GM18502 (cell line): ENCODE measurements at regions not wholly inside any gene's neighbourhood (a gene's known extent, or its start where the extent isn't known, plus 50 kb on each side); places are given as distances from the start of the nearest gene placed in this dataset.

ENCODE experiments used
- ATAC-seq: cut with Tn5 transposase; IDR thresholded peaks from one replicate; pipeline ENCODE4 v1.9.1; 2021; ENCODE audit warnings: mild to moderate bottlenecking; ENCODE audit not compliant: unreplicated experiment, poor library complexity

- no peak for ATAC-seq
These were observed 182.8 kb downstream of the PIK3C3 start for GRCh38 chr18:42137693-42138375.

- ATAC-seq, result no peak
These were observed 186.4 kb downstream of the PIK3C3 start for GRCh38 chr18:42141439-42141838.

- no peak for ATAC-seq
These were observed 200.0 kb downstream of the PIK3C3 start for GRCh38 chr18:42155024-42155423.

GRCh38 chr18:42156281-42156680 is 201.2 kb downstream of the PIK3C3 start:
- ATAC-seq, result no peak

GRCh38 chr18:42157420-42157819 is 202.4 kb downstream of the PIK3C3 start:
- no peak for ATAC-seq

- no peak for ATAC-seq
These were observed 202.8 kb downstream of the PIK3C3 start for GRCh38 chr18:42157878-42158277.

DNA sequence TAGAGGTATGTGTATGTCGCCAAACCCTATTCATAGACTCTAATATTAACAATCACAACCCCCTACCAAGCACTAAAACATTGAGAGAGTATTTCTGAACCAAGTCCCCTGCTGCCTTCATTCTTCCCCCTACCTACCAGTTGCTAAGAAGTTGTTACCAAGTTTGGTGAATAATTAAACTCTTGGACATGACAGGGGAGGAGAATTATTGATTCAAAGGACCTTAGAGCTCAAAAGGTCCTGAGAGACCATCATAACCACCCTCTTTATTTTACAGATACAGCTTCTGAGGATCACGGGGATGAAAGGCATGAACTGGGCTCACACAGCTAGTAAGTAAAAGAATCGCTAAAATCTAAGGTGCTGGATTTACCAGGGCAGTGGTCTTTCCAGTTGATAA is 204.1 kb downstream of the PIK3C3 start:
- no peak for ATAC-seq

- ATAC-seq, result no peak
These were observed 208.3 kb downstream of the PIK3C3 start for GRCh38 chr18:42163321-42163720.

DNA sequence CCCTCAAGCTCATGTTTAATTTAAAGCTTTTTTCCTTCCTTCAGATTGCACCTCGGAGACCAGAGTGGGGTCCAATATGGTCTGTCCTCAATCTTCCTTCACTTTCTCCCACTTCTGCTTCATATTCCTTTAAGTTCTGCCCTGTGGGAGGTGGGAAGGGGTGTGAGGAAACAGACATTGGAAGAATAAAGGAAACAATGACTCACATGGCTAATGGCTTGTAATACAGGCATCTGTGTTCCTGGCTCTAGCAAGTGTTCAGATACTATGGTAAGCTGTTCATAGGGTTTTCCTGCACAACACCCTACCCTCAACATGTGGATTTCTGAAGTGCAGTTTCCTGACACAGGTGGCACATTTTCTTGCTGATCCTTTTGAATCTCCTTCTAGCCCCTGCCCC is 209.5 kb downstream of the PIK3C3 start:
- no peak for ATAC-seq

DNA sequence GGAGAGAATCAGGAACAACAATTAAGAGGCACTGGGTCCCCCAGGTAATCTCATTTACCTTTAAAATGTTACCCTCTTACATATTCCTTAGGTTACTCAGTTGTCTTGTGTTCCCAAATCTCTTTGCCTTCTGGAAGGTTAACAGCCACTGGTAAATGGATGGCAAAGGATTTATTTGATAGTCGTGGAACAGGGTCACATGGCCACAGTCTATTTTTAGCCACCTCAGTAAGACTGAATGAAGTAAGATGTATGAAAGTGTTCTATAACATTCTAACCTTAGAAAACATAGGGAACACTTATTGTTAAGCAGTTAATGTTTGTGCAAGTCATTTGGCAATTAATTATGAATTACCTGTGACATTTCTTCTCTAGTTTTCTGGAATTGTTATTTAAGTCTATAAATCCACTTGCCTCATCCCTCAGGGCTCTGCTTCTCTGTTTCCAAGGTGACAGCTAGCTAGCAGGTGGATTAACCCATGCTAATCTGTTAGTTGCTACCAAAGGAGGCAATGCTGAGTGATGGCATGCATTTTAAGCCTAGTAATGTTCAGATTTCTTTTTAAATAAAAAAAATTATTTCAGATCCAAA is 211.0 kb downstream of the PIK3C3 start:
- no peak for ATAC-seq

GRCh38 chr18:42168487-42168886 is 213.5 kb downstream of the PIK3C3 start:
- no peak for ATAC-seq

DNA sequence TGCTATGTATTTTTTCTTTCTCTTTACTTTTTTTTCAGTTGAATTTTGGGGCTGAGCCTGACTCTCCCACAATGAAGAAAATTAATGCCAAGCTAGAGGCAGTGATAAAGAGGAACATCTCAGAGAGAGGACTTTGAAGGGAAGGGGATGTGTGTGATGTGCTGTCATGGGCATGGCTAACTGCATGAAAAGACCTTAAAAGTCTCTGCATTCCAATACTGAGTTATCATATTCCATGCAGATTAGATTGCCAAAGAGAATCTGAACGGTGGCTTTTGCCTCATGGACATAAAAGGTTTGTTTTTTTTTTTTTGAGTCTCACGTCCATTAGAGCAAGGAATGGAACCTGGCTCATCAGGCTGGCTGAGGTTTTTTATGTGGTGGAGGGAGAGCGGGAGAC is 213.9 kb downstream of the PIK3C3 start:
- no peak for ATAC-seq

DNA sequence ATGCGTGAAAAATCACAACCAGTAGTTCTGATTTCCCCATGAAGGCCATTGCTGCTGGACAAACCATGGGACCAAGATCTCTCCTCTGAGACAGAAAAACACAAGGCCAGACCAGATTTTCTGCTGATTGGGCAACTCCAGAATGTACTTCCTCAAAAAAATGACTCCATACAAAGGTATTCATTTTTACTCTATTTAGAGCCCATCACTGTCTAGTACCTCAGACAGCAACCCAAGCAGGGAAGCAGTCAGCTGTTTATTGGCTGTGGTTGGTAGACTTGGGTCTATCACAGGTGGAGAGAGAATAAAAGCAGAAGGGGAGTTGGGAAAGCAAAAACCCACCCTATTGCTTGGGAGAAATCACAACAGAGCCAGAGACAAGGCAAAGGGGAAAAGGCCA is 219.9 kb downstream of the PIK3C3 start:
- no peak for ATAC-seq

- no peak for ATAC-seq
These were observed 221.6 kb downstream of the PIK3C3 start for GRCh38 chr18:42176599-42176998.

DNA sequence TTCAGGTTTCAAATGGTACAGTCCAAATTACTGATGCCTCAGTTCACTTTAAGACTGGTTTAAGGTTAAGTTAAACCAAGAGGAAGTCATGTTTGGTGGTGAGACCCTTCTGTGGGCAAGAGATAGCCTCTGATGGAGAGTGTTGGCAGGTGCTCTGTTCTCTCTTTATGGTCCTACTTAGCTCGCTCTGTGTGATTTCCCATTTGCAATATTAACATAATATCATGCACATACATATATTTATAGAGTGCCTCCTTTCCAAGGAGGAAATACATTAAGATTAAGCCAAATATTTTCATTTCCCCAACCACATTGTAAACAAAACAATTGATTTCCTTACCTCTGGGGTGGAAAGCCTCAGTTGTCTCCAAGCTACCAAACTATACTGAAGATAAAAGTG is 222.4 kb downstream of the PIK3C3 start:
- ATAC-seq, result no peak

GRCh38 chr18:42178376-42179080 is 223.5 kb downstream of the PIK3C3 start:
- no peak for ATAC-seq

DNA sequence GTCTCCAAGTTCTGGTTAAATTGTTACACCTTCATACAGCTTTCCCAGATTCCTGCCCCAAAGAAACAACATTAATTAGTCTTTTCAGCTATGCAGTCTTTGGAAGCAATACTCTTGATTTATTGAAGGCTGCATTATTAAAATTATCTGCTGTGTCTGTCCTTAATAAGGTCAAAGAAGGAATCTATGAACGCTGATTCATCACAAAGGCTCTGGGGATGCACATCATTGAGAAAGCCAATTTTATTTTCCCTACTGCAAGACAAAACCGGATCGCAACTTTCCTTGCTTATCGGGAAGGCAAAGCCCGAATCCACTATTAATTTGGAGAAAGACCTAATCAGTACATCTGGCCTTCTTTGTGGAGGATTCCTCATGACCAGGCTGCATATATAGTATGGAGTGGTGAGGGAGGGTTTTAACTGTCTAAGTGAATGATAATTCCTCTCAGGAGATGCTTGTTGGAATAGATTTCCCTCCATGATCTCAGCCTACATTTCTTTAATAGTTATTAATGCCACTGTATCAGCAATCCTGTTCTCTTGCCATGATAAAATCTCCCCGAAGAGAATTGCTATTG is 224.6 kb downstream of the PIK3C3 start:
- ATAC-seq, result no peak

DNA sequence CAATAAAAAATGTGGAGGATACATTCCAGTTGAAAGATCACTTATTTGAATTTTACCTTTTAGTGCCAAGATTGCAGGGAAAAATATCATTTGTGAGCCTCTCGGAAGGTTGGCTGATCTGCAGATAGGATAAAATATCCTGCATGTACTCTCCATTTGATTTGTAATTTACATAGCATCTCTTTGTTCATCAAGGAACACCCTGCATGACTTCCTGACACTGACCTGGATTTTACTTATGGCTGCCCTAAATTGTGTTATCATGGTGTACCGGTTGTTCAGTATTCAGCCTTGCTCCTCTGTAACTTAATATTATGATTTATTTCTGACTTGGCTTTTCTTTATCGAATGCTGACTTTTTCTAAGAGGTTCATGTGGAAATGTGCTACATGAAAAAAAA is 226.4 kb downstream of the PIK3C3 start:
- ATAC-seq, result no peak

DNA sequence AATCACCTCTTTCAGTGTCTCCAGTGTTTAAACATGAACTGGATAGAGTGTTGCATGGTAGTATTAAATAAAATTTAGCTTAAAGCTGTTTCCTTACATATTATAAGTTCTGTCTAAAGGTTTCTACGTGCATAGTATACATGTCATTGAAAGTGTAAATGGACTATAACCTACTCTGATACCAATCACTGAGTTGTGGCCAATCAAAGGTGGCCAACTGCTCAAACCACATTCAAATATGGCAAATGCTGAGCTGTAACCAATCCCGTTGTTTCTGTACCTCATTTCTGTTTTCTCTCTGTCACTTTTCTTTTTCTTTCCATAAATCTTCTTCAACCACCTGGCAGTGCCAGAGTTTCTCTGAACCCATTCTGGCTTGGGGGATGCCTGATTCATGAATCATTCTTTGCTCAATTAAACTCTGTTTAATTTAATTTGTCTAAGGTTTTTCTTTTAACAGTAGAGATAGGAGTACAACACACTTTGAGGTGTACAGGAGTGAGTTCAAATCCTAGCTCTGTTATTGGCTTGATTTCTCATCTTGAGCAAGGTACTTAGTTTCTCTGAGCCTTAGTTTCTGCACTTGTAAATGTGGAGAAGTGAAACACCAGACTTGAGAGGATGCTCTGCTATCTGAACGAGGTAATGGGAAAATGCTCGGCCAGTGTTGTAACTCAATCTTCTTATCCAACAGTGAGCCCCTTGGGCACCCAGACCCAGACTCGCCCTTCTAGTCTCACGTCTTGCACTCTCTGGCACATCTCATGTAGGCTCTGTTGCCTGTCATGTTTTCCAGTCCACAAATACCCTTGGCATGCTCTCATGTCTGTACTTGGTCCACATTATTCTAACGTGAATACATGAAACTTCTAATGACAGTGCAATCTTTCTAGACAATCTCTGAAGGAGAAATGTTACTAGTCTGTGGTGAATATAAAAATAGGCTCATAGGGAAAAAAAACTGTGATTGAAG is 228.0 kb downstream of the PIK3C3 start:
- ATAC-seq, result no peak

- ATAC-seq, result no peak
These were observed 228.7 kb downstream of the PIK3C3 start for GRCh38 chr18:42183746-42184145.
